H1 (cell line): ENCODE measurements at regions not wholly inside any gene's neighbourhood (a gene's known extent, or its start where the extent isn't known, plus 50 kb on each side); places are given as distances from the start of the nearest gene placed in this dataset.

Source experiments
- CTCF ChIA-PET: fragments of 300-600 bp; sonication (Branson Sonifier 250); formaldehyde crosslinking; loops from one replicate; lab custom pipeline; 2021; ENCODE audit not compliant: partially characterized antibody; lab: Charles Lee
- POLR2A ChIA-PET: fragments of 300-600 bp; sonication (Branson Sonifier 250); formaldehyde crosslinking; loops from one replicate; lab custom pipeline; 2021; ENCODE audit warnings: inconsistent platforms; ENCODE audit not compliant: partially characterized antibody; lab: Charles Lee
- DNase-seq, 2 experiments: peaks; one replicate each; pipeline versions ENCODE4 v3.0.0 to v3.0.0-alpha.2; 2010 to 2022; ENCODE audit warnings: low spot score in 2 of 2, low read depth in 1 of 2, mixed read lengths in 1 of 2
- FAIRE-seq: peaks from 2 replicates; lab custom pipeline; 2011; peaks lifted over from hg19 to GRCh38; lab: Jason Lieb, UNC
- H2AFZ ChIP-seq: 2 replicates; pipeline ENCODE4 v1.8.1; 2012; ENCODE audit warnings: low read length, inconsistent platforms
- H2AK5ac ChIP-seq: 2 replicates; pipeline ENCODE4 v1.6.1; 2013; ENCODE audit warnings: low read depth, low read length
- H2BK120ac ChIP-seq: replicated peaks from 2 replicates; pipeline ENCODE3; 2013; ENCODE audit warnings: low read depth, low read length, inconsistent platforms
- H2BK12ac ChIP-seq: 2 replicates; pipeline ENCODE4 v1.6.1; 2013; ENCODE audit warnings: low read depth, low read length
- H2BK15ac ChIP-seq: 2 replicates; pipeline ENCODE4 v1.6.1; 2013; ENCODE audit warnings: low read length
- H2BK20ac ChIP-seq: 2 replicates; pipeline ENCODE4 v1.6.1; 2013; ENCODE audit warnings: low read length
- H2BK5ac ChIP-seq: 2 replicates; pipeline ENCODE4 v1.6.1; 2013; ENCODE audit warnings: low read depth, low read length
- H3K14ac ChIP-seq: 2 replicates; pipeline ENCODE4 v1.6.1; 2013; ENCODE audit warnings: inconsistent platforms; ENCODE audit not compliant: insufficient read length
- H3K18ac ChIP-seq: 2 replicates; pipeline ENCODE4 v1.6.1; 2013; ENCODE audit warnings: low read length; ENCODE audit errors: extremely low read depth
- H3K23ac ChIP-seq: 2 replicates; pipeline ENCODE4 v1.6.1; 2013; ENCODE audit warnings: inconsistent platforms; ENCODE audit not compliant: insufficient read length
- H3K23me2 ChIP-seq: 2 replicates; pipeline ENCODE4 v1.6.1; 2013; ENCODE audit warnings: low read depth, low read length
- H3K27ac ChIP-seq: 2 replicates; pipeline ENCODE4 v1.6.1; 2011; ENCODE audit warnings: low read depth, low read length, inconsistent platforms
- H3K27me3 ChIP-seq, 4 experiments: replicated peaks in 1 of 4; 1 replicate in 1 of 4; 2 replicates in 3 of 4; pipeline versions ENCODE4 v1.6.1 to v1.8.1; 2011 to 2013; ENCODE audit warnings: low read length in 3 of 4, mild to moderate bottlenecking in 3 of 4, inconsistent platforms in 2 of 4, mixed read lengths in 2 of 4, moderate library complexity in 1 of 4; ENCODE audit not compliant: control insufficient read depth in 3 of 4, insufficient read depth in 3 of 4; ENCODE audit errors: extremely low read depth in 1 of 4
- H3K36me3 ChIP-seq, 4 experiments: 2 replicates each; pipeline versions ENCODE4 v1.6.1 to v1.8.1; 2011 to 2013; ENCODE audit warnings: mild to moderate bottlenecking in 4 of 4, low read length in 3 of 4, moderate library complexity in 2 of 4, control low read depth in 1 of 4, inconsistent platforms in 1 of 4; ENCODE audit not compliant: insufficient read depth in 4 of 4, control insufficient read depth in 2 of 4
- H3K4ac ChIP-seq: replicated peaks from 2 replicates; pipeline ENCODE3; 2013; ENCODE audit warnings: low read length, low read depth, mixed read lengths, inconsistent platforms; ENCODE audit not compliant: insufficient read length
- H3K4me1 ChIP-seq, 4 experiments: replicated peaks in 1 of 4; 1 replicate in 1 of 4; 2 replicates in 3 of 4; pipeline versions ENCODE4 v1.6.1 to v1.8.1; 2011 to 2013; ENCODE audit warnings: low read length in 3 of 4, inconsistent platforms in 2 of 4, mixed read lengths in 1 of 4; ENCODE audit not compliant: insufficient read depth in 4 of 4, control insufficient read depth in 3 of 4
- H3K4me2 ChIP-seq, 2 experiments: 2 replicates each; pipeline versions ENCODE4 v1.6.1 to v1.8.1; 2011 to 2013; ENCODE audit warnings: low read depth in 2 of 2, low read length in 2 of 2, control low read depth in 1 of 2, inconsistent platforms in 1 of 2, mild to moderate bottlenecking in 1 of 2; ENCODE audit not compliant: insufficient read depth in 1 of 2
- H3K4me3 ChIP-seq, 4 experiments: fragments of 200-600, 300-600 bp in 1 of 4; sonication (generic), shearing (Covaris generic), sonication (Bioruptor Twin) in 1 of 4; 2 replicates each; pipeline versions ENCODE4 v1.5.1 to v1.8.1; 2011 to 2016; ENCODE audit warnings: low read length in 4 of 4, low read depth in 3 of 4, control low read depth in 2 of 4, inconsistent platforms in 2 of 4, mild to moderate bottlenecking in 2 of 4, mixed read lengths in 1 of 4, moderate library complexity in 1 of 4; ENCODE audit not compliant: insufficient read depth in 2 of 4; ENCODE audit errors: extremely low read depth in 1 of 4
- H3K56ac ChIP-seq: replicated peaks from 2 replicates; pipeline ENCODE3; 2013; ENCODE audit warnings: low read depth, mild to moderate bottlenecking, mixed read lengths, low read length, inconsistent platforms; ENCODE audit not compliant: insufficient read length
- H3K79me1 ChIP-seq: 2 replicates; pipeline ENCODE4 v1.6.1; 2013; ENCODE audit warnings: low read depth, low read length, control low read depth
- H3K79me2 ChIP-seq, 2 experiments: 2 replicates each; pipeline versions ENCODE4 v1.6.1 to v1.8.1; 2012 to 2013; ENCODE audit warnings: low read length in 2 of 2, mild to moderate bottlenecking in 2 of 2, inconsistent platforms in 1 of 2; ENCODE audit not compliant: insufficient read depth in 2 of 2, control insufficient read depth in 1 of 2
- H3K9ac ChIP-seq, 4 experiments: replicated peaks in 1 of 4; 1 replicate in 1 of 4; 2 replicates in 3 of 4; pipeline versions ENCODE4 v1.6.1 to v1.8.1; 2011 to 2013; ENCODE audit warnings: low read depth in 3 of 4, low read length in 3 of 4, control low read depth in 2 of 4, mild to moderate bottlenecking in 2 of 4, moderate library complexity in 2 of 4, inconsistent platforms in 1 of 4; ENCODE audit errors: extremely low read depth in 1 of 4
- H3K9me3 ChIP-seq, 2 experiments: 2 replicates each; pipeline versions ENCODE4 v1.6.1 to v1.8.1; 2012 to 2013; ENCODE audit warnings: mild to moderate bottlenecking in 2 of 2, moderate library complexity in 2 of 2, control low read depth in 1 of 2, inconsistent platforms in 1 of 2, low read depth in 1 of 2, low read length in 1 of 2, mixed read lengths in 1 of 2; ENCODE audit not compliant: insufficient read depth in 2 of 2
- H4K20me1 ChIP-seq, 2 experiments: replicated peaks in 1 of 2; 2 replicates each; pipeline versions ENCODE3 to v1.8.1; 2011 to 2013; ENCODE audit warnings: inconsistent platforms in 2 of 2, low read length in 2 of 2, mild to moderate bottlenecking in 1 of 2; ENCODE audit not compliant: insufficient read depth in 2 of 2, control insufficient read depth in 1 of 2
- H4K5ac ChIP-seq: 2 replicates; pipeline ENCODE4 v1.6.1; 2013; ENCODE audit warnings: low read length, low read depth, mixed read lengths, inconsistent platforms; ENCODE audit not compliant: insufficient read length
- H4K8ac ChIP-seq: 2 replicates; pipeline ENCODE4 v1.8.0; 2013; ENCODE audit warnings: mild to moderate bottlenecking, moderate library complexity, low read length, inconsistent platforms; ENCODE audit not compliant: insufficient read depth; ENCODE audit errors: extremely low read depth
- H4K91ac ChIP-seq: replicated peaks from 2 replicates; pipeline ENCODE3; 2013; ENCODE audit warnings: low read length, mixed read lengths, inconsistent platforms; ENCODE audit not compliant: insufficient read length
- CTBP2 ChIP-seq: IDR thresholded peaks from 2 replicates; pipeline ENCODE4 v1.7.0; 2011; ENCODE audit warnings: borderline replicate concordance, mild to moderate bottlenecking, moderate library complexity, mixed read lengths, low read length; ENCODE audit not compliant: insufficient read depth, insufficient read length
- EGR1 ChIP-seq: IDR thresholded peaks from 2 replicates; pipeline ENCODE4 v1.6.1; 2011; ENCODE audit warnings: low read depth, low read length, borderline replicate concordance
- GABPA ChIP-seq: IDR thresholded peaks from 2 replicates; pipeline ENCODE4 v1.6.1; 2011; ENCODE audit warnings: mild to moderate bottlenecking, low read length, moderate library complexity, borderline replicate concordance; ENCODE audit not compliant: insufficient read depth
- POLR2AphosphoS5 ChIP-seq: IDR thresholded peaks from 2 replicates; pipeline ENCODE4 v1.6.1; 2011; ENCODE audit warnings: low read depth, low read length
- RAD21 ChIP-seq, 2 experiments: IDR thresholded peaks in 1 of 2; conservative IDR thresholded peaks in 1 of 2; 2 replicates each; pipeline ENCODE4 v1.6.1; 2011; ENCODE audit warnings: low read depth in 2 of 2, low read length in 2 of 2, improper control_type of control experiment in 1 of 2, inconsistent platforms in 1 of 2, mild to moderate bottlenecking in 1 of 2, moderate library complexity in 1 of 2
- SIRT6 ChIP-seq: IDR thresholded peaks from one replicate; pipeline ENCODE4 v1.7.1; 2012; ENCODE audit warnings: low read length, inconsistent platforms
- SP4 ChIP-seq: IDR thresholded peaks from 2 replicates; pipeline ENCODE4 v1.6.1; 2012; ENCODE audit warnings: low read length, inconsistent platforms
- TBP ChIP-seq: IDR thresholded peaks from 2 replicates; pipeline ENCODE4 v1.6.1; 2011; ENCODE audit warnings: low read depth, low read length, improper control_type of control experiment
- YY1 ChIP-seq: IDR thresholded peaks from 2 replicates; pipeline ENCODE4 v1.6.1; 2011; ENCODE audit warnings: low read depth, mild to moderate bottlenecking, low read length
- WGBS, 2 experiments: shearing (Covaris generic) in 1 of 2; methylation state at CpG; one replicate each; pipeline versions ENCODE4 v1.1.6 to v1.1.7; 2013 to 2015; ENCODE audit warnings: low lambda C conversion rate in 2 of 2, mixed read lengths in 2 of 2, inconsistent platforms in 1 of 2, low coverage in 1 of 2, missing lambda C conversion rate in 1 of 2; ENCODE audit not compliant: insufficient replicate concordance in 2 of 2, insufficient coverage in 1 of 2, insufficient read length in 1 of 2; ENCODE audit errors: extremely low coverage in 1 of 2, missing lambda C conversion rate in 1 of 2; 5-methylcytosine and 5-hydroxymethylcytosine counted together

DNA sequence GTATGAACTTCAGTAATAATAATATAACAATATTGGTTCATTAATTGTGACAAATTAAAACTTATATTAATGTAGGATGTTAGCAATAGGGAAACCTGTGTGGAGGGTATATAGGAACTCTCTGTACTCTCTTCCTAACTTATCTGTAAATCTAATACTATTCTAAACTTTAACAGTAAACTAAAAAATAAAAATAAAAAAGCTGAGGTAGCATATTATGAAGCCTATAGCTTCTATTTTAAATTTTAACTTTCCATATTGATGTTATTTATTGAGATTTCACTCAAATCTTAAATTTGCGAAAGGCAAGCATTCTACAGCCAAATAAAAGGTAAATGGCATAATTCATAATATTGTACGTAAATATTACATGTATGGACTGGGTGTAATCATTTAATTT is 326.4 kb downstream of the MEI4 start:
- Histone ChIP-seq H3K18ac (no peak overlapping the region), H3K9ac (no peak overlapping the region), H3K4me3 (no peak overlapping the region)
- TF ChIP-seq POLR2AphosphoS5 (no peak), EGR1 (no peak), CTBP2 (no peak), SIRT6 (no peak), RAD21 (IDR thresholded peaks at IDR 0.05 in 1 of 2, conservative IDR thresholded peaks at IDR 0.05 in 1 of 2; ENCODE audit: low read depth in 2 of 2, low read length in 2 of 2) (no peak), SP4 (no peak), TBP (no peak), YY1 (no peak), GABPA (no peak)
- TF ChIP-seq, all 59 proteins: peak for 0
- Histone ChIP-seq H2AFZ (no peak overlapping the region), H3K9me3 (no peaks in the 10 kb centered on the region), H2BK20ac (no peak overlapping the region), H3K27me3 (no peaks in the 10 kb centered on the region), H3K36me3 (no peaks in the 10 kb centered on the region), H3K79me2 (no peaks in the 10 kb centered on the region), H4K5ac (no peak overlapping the region), H3K4ac (no peak overlapping the region), H3K56ac (no peak overlapping the region), H2BK15ac (no peak overlapping the region), H3K4me1 (no peaks in the 10 kb centered on the region), H4K91ac (no peak overlapping the region), H2BK12ac (no peak overlapping the region), H3K27ac (no peak overlapping the region), H4K8ac (no peak overlapping the region), H3K23ac (no peak overlapping the region), H3K4me2 (no peak overlapping the region), H3K14ac (no peak overlapping the region), H2BK5ac (no peak overlapping the region), H3K23me2 (no peaks in the 10 kb centered on the region), H4K20me1 (no peaks in the 10 kb centered on the region), H3K79me1 (no peaks in the 10 kb centered on the region), H2AK5ac (no peak overlapping the region), H2BK120ac (no peak overlapping the region)
- WGBS, 2 experiments, result 93% methylated on average over 2 of the region's 2 CpGs; no CpG with 5 or more reads in 1 of the 2 experiments
- ChIA-PET POLR2A (no interaction called here), CTCF (interaction anchor here (1.2 kb wide), 1 partner anchor 359 kb away, joined by 3 read pairs; no protein-coding TSS in a partner anchor)
- FAIRE-seq (no peak), DNase-seq (no peak)
